ENCODE measurements at regions not wholly inside any gene's neighbourhood (a gene's known extent, or its start where the extent isn't known, plus 50 kb on each side); places are given as distances from the start of the nearest gene placed in this dataset.
"Not testable (repeated sequence)": the region's sequence is repeated elsewhere in the genome, so short reads cannot be mapped to it uniquely, and the experiment has no call there.

DNA sequence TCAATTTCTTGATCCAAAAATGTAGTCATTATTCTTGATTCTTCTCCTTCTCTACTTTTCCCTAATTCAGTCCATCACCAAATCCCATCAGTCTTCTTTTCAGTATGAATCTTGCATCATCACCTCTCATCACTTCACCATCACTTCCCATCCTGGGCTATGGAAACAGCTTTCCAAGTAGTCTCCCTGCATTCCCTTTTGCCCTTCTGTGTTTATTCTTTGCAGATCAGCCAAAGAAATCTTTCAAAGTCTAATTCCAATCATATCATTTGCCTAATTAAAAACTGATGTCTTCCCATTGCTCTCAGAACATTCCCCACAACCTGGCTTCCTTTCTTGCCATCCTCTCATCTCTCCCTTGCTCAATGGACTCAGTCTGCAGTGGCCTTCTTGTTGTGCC is 201.7 kb upstream of the ADAMTS3 start:
- TF ChIP-seq, protein P1, sequence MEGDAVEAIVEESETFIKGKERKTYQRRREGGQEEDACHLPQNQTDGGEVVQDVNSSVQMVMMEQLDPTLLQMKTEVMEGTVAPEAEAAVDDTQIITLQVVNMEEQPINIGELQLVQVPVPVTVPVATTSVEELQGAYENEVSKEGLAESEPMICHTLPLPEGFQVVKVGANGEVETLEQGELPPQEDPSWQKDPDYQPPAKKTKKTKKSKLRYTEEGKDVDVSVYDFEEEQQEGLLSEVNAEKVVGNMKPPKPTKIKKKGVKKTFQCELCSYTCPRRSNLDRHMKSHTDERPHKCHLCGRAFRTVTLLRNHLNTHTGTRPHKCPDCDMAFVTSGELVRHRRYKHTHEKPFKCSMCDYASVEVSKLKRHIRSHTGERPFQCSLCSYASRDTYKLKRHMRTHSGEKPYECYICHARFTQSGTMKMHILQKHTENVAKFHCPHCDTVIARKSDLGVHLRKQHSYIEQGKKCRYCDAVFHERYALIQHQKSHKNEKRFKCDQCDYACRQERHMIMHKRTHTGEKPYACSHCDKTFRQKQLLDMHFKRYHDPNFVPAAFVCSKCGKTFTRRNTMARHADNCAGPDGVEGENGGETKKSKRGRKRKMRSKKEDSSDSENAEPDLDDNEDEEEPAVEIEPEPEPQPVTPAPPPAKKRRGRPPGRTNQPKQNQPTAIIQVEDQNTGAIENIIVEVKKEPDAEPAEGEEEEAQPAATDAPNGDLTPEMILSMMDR (IDR thresholded peaks at IDR 0.05; ENCODE audit: control insufficient read depth, extremely low read depth, insufficient read depth), result no peak
- no peak overlapping the region for H3K4me3 ChIP-seq (ENCODE audit: low read depth, low read length)
- DNase-seq (ENCODE audit: low read depth), result no peak

DNA sequence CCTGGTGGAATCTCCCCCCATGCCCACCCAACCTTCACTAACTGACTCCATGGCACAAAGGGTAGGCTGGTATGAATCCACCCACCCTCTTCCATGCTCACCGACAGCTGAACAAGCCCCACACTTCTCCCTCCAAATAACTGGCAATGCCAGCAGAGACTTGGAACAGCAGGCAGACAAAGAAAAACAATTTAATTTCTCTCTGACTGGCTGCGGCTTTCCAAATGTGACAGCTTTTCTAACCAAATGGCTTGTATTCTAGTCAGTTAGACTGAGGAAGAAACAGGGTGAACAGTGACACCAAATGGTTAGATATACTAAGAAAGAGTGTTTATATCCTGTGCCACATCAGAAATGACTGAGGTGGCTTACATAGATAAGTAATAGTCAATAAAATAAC is 199.3 kb upstream of the ADAMTS3 start:
- no peak overlapping the region for H3K4me3 ChIP-seq (ENCODE audit: low read depth, low read length)
- no peak for DNase-seq (ENCODE audit: low read depth)
- TF ChIP-seq, protein P1 (IDR thresholded peaks at IDR 0.05; ENCODE audit: control insufficient read depth, extremely low read depth, insufficient read depth), result no peak

DNA sequence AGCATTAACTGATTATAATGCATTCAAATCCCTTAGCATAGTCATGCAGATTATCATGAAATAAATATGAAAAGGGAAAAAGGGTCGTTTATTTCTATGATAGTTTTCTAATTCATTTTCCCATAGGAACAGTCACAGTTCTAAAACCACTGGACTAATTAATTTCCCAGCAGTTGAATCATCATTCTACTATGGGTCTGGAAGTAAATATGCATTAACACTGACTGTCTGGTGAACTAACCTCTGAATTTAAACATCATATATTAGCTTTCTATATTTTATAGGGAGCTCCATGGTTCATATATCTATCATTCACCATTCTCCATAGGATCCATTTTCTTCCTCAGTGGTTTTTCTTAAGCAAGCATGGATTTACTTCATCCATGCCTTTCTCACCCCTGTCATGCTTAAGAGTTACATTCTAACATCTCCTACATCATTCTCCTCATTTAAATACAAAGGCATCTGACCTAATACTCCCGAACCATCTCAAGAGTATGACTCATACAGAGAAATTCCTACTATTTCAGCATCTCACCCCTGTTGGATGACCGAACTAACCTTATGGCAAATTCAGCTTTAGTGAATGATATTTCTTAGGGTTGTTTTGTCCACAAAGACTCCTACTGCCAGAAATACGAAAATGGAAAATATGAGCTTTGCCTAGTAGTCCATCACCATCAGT is 198.7 kb upstream of the ADAMTS3 start:
- DNase-seq (ENCODE audit: low read depth), result no peak
- TF ChIP-seq, protein P1 (IDR thresholded peaks at IDR 0.05; ENCODE audit: control insufficient read depth, extremely low read depth, insufficient read depth), result no peak
- H3K4me3 ChIP-seq (ENCODE audit: low read depth, low read length), result no peak overlapping the region

DNA sequence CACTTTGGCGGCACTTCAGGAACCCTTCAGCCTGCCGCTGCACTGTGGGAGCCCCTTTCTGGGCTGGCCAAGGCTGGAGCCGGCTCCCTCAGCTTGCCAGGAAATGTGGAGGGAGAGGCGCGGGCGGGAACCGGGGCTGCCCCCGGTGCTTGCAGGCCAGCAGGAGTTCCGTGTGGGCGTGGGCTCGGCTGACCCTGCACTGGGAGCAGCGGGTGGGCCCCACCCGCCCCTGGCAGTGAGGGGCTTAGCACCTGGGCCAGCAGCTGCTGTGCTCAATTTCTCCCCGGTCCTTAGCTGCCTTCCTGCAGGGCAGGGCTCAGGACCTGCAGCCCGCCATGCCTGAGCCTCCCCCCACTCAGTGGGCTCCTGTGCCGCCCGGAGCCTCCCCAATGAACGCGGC is 196.8 kb upstream of the ADAMTS3 start:
- not testable (repeated sequence) for DNase-seq (ENCODE audit: low read depth); H3K4me3 ChIP-seq (ENCODE audit: low read depth, low read length)

DNA sequence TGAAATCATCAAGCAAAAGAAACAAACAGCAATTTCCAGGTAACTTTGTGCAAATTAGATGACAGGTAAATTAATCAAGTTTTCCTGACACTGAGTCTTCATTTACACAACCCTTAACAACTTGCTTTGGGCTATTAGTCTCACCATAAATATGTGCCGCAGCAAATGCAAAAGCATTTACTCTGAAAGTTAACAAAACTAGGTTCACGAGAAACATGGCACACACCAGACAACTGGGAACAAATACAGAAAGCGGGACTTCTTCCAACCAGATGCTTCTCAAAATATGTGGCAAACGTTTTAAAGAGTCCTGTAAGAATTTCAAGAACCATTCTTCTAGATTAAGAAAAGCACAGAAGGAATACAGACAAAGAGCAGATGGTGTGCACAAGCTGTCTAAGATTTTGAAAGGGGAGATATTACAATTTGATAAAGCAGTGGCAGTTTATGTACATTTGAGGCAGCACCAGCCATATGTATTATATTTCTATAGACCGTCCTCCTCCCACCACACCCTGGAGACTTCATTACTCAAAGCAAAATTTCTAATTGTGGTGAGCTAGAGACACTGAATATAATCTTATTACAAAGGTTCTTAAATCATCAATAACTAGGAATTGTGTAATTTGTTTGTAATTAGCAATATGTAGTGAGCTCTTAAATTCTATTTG is 192.5 kb upstream of the ADAMTS3 start:
- DNase-seq (ENCODE audit: low read depth), result no peak
- H3K4me3 ChIP-seq (ENCODE audit: low read depth, low read length), result no peak overlapping the region
- TF ChIP-seq, protein P1 (IDR thresholded peaks at IDR 0.05; ENCODE audit: control insufficient read depth, extremely low read depth, insufficient read depth), result no peak

DNA sequence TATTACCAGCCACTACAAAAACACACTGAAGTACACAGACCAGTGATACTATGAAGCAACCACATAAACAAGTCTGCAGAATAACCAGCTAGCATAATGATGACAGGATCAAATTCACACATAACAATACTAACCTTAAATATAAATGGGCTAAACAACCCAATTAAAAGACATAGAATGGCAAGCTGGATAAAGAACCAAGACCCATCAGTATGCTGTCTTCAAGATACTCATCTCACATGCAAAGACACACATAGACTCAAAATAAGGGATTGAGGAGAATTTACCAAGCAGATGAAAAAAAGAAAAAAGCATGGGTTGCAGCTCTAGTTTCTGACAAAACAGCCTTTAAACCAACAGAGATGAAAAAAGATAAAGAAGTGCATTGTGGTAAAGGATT is 184.4 kb upstream of the ADAMTS3 start:
- not testable (repeated sequence) for DNase-seq (ENCODE audit: low read depth); H3K4me3 ChIP-seq (ENCODE audit: low read depth, low read length)

DNA sequence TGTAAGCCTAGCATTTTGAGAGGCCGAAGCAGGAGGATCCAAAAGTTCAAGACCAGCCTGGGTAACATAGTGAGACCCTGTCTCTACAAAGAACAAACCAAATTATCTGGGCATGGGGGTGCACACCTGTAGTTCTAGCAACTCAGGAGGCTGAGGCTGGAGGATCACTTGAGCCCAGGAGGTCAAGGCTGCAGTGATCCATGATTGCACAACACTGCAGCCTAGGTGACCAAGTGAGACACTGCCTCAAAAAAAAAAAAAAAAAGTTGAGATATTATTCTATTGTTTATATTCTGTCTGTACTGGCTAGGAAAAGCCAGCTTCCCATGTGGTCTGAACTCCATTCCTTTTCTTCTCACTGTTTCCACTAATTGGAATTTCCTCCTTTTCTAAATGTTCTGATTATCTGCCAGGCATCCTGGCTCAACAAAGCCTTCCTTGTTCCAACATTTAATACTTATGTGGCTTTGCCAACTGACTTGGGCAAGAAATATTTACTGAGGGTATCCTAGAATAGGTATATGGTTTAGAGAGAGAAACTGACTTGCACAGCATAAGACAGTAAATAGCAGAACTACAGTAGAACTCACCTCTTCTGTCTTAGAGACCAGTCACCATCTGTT is 175.2 kb upstream of the ADAMTS3 start:
- no peak for DNase-seq (ENCODE audit: low read depth)
- H3K4me3 ChIP-seq (ENCODE audit: low read depth, low read length), result no peak overlapping the region
- TF ChIP-seq, protein P1 (IDR thresholded peaks at IDR 0.05; ENCODE audit: control insufficient read depth, extremely low read depth, insufficient read depth), result no peak

DNA sequence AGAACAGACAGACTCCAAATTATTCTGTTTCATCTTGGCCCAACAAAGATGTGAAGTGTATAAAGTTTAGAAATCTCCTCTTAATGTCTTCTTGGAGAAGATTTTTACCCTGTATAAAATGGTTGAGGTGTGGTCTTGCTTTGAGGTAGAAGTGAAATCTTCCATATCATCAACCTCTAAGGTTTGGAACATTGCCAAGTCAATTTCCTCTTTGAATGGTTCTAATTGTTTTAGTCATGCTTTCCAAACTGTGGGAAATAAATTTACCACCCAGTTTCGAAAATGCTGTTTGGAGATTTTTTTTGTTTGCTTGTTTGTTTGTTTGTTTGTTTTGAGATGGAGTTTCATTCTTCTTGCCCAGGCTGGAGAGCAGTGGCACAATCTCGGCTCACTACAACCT is 174.1 kb upstream of the ADAMTS3 start:
- no peak for DNase-seq (ENCODE audit: low read depth)
- no peak overlapping the region for H3K4me3 ChIP-seq (ENCODE audit: low read depth, low read length)
- TF ChIP-seq, protein P1 (IDR thresholded peaks at IDR 0.05; ENCODE audit: control insufficient read depth, extremely low read depth, insufficient read depth), result no peak

Data from LNCaP clone FGC (cell line).